Right ventricle myocardium inferior (tissue), 1 donor: ENCODE measurements at regions not wholly inside any gene's neighbourhood (a gene's known extent, or its start where the extent isn't known, plus 50 kb on each side); places are given as distances from the start of the nearest gene placed in this dataset.

ENCODE experiments used
- ATAC-seq: fragments of 200-7000 bp; cut with Tn5 transposase; one replicate; pipeline ENCODE4 v1.9.1; 2020; ENCODE audit warnings: mild to moderate bottlenecking, moderate library complexity
- DNase-seq: peaks from one replicate; pipeline ENCODE4 v3.0.0; 2021; ENCODE audit errors: missing footprints
- intact Hi-C: fragments of 100-400 bp; cut with DNase I; formaldehyde crosslinking; loops from one replicate; pipeline ENCODE4 v1.11.0; 2022
- donor health status: DM: no; HTN: yes; CAD: no; lungs with severe emphysema.

DNA sequence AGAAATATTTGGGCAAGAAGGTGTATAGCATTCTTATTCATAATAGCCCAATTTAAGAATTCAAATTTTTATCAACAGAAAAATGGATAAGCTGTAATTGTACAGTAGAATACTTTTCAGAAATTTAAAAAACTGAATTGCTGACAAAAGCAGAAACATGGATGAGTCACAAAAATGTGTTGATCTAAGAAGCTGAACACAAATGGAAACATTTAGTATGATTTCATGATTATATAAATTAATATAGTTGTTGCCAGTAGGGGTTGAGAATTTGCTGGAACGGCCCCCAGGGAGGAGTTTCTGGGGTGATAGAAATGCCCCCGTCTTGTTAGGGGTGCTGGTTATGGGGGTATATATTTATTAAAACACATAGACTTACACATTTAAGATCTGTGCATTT lies 179.1 kb downstream of the KLF6 start:
- intact Hi-C loops: no loop called here
- ATAC-seq (no peak), DNase-seq (no peak)

DNA sequence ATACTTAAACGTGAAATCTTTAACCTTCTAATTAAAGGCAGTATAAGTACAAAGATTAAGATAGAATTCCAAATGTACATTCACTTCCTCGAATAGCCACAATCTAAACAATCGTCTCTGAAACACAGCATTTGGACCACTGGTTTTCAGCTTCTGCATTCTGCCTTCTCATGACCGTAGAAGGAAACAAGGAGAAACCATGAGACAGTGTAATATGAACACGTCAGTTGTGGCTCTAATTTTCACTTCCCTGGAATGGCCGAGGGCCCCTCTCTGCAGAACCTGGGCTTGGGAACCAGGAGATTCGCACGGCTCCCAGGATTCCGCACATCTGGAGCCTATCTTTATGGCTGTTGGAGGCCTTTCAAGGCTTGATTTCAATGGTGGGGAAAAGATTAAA lies 189.3 kb downstream of the KLF6 start:
- DNase-seq (no peak), ATAC-seq (no peak)
- intact Hi-C loops: no loop called here

DNA sequence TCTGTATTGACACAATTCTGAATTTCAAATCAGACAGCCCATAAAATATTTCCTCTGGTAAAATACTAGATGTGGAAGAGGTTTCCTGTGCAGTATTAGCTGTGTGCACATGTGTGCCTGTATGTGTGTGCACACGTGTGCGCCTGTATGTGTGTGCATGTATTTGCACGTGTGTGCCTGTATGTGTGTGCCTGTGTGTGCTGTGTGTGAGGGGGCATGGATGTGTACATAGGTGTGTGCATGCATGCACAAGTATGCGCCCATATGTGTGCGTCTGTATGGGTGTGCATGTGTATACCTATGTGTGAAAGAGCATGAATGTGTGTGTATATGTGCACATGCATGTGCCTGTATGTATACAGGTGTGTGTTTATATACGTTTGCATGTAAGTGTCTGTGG lies 191.4 kb downstream of the KLF6 start:
- no peak for ATAC-seq

DNA sequence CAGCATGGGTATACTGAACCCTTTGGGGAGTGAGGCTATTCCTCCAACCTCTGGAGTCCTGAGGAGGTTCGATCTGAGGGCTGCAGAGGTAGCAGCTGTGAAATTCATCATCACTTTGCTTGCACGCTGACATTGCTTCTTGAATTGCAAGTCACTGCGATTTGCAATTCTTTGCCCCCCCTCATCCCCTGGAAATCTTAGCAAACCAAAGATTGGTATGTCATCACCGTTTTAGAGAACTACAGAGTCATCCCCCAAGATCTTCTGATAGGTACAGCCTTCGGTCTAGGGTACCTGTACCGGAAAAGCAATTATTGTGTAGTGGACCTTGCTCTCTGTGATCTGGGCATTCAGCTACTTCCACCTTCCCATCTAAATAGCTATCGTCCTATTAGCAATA lies 192.6 kb downstream of the KLF6 start:
- DNase-seq (no peak), ATAC-seq (no peak)
- intact Hi-C loops: no loop called here

More for the DNA sequence above, 191.4 kb downstream of the KLF6 start:
- DNase-seq: no peak
- intact Hi-C loops: no loop called here

DNA sequence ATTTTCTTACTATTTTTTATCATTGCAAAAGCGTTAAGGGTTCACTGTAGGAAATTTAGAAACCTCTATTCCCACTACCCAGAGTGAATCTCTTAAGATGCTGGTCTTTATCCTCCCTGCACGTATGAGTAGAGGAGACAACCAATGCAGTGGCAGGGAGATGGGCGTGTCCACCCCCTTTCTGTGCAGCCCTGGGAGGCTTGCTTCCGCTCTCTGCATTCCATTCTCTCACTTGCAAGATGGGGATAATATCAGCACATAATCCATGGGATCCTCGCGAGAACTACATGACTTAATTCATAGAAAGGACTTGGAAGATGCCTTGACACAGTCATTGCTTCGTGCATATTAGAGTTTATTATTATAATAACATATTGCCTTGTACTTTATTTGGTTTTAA lies 196.2 kb downstream of the KLF6 start:
- ATAC-seq (no peak), DNase-seq (no peak)
- intact Hi-C loops: no loop called here

DNA sequence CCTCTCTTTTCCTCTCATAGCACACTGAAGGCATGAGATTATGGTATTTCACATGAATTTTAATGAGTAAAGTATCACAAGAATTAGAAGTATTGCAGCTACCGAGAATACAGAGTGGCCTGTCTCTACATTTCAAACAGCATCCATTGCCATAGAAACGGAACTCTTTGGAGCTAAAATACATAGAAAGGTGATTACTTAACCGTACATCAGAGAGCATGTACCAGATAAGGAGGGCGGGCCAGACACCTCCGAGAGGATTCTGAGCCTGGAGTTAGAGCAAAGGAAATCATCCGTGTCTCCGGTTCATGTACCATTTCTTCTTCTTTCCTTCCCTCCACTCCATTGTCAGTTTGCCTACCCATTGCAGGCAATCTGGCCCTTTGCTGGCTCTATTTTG lies 196.7 kb downstream of the KLF6 start:
- intact Hi-C loops: no loop called here
- DNase-seq: no peak
- no peak for ATAC-seq

DNA sequence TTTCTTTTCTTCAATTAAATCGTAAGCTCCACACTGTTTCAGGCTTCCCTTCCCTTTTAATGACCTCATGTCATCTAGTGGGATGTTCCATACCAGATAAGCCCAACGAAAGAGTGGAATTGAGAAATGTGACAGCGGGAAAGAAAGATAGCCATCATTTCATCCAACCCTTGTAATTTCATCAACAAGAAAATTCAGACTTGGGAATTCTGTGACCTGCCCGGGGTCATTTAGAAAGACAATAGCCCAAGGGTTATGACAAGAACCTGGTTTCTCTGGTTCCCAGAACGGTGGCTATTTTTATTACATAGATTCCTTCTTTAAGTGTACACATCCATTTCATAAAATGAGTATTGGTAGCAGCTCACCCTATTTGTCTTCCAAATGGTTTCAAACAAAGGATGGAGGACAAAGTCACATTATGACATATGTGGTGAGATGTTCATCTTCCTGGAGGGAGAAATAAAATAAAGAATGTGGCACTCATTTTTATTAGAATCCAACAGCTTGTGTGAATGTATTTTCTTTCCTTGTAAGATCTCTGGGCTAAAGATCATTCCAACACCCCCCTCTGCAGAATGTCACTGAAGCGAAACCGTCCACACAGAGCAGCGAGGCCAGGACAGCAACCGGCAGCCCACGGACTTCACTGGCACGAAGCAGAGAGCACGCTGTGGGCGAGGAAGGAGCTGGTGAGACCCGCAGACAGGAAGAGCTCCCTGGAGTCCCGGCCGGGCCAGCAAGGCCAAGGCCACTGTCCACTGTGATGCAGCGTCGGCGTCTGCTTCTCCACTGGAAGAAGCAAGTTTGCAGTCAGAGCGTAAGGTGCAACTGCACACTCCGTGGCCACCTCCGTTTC lies 199.9 kb downstream of the KLF6 start:
- no peak for DNase-seq
- ATAC-seq: no peak
- intact Hi-C loops: no loop called here

DNA sequence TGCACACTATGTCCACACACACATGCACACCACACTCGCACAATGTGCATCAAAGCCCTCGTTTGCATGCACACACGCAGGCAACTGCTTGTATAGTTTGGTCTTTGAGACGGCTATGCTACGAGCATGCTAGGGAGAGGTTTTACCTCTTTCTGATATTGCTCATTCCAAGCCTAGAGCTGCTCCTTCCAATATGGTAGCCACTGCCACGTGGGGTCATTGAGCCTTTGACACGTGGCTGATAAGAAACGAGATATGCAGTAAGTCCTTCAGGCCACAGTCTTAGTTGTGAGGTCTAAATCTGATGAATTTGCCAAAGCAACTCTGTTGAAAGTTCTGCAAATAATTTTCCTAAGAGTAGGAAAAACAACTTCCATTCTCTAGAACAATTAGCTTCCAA lies 204.4 kb downstream of the KLF6 start:
- DNase-seq (no peak), ATAC-seq (no peak)
- intact Hi-C loops: no loop called here

DNA sequence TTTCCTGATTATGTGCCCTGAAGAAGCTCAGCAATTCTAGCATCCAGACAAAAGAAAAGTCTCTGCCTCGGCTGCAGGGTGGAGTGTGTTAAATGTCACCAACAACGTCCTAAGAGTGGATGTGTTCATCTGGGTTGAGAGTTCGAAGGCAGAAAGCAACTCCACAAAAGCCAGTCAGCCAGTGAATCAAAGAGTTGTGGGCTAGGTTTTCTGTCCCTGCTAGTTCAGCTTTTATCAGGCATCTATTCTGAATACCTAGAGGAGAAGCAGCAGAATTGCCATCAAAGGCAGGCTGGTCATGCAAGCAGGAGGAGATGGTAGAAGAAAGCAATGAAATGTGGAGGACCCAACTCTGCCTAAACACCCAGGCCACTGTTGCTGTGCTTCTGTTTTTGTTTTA lies 205.2 kb downstream of the KLF6 start:
- DNase-seq: no peak
- intact Hi-C loops: no loop called here
- ATAC-seq: no peak

DNA sequence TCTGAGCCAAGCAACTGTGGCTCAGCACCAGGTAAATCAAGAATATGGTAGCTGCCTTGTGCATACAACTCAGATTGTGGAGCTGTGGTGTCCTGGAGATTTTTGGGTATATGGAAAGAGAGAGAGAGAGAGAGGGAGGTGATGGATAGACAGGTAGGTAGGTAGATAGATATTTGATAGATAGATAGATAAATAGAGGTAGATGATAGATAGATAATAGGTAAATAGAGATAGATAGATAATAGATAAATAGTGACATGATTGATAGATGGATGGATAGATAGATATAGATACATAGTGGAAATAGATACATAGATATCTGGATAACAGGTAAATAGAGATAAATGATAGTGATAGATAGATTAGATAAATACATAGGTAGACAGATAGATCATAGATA lies 206.3 kb downstream of the KLF6 start:
- DNase-seq (no peak), ATAC-seq (no peak)
- intact Hi-C loops: no loop called here

DNA sequence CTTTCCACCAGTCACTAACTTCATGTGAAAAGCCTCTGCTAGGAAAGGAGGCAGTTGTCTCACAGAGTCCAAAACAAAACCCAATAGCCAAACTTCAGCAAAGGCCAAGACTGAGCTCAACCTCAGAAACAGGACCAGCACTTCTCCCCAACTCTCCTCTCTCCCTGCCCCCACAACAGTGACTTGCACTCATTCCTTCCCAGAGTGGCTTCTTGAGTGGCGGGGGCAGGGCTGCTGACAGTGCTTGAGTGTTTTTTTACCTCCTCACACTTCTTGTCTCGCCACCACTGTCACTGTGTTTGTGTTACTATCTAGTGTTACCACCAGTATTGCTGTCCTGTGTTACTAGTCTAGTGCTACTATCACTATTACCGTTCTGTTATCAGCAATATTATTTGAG lies 206.8 kb downstream of the KLF6 start:
- ATAC-seq: no peak
- DNase-seq: no peak
- intact Hi-C loops: no loop called here

DNA sequence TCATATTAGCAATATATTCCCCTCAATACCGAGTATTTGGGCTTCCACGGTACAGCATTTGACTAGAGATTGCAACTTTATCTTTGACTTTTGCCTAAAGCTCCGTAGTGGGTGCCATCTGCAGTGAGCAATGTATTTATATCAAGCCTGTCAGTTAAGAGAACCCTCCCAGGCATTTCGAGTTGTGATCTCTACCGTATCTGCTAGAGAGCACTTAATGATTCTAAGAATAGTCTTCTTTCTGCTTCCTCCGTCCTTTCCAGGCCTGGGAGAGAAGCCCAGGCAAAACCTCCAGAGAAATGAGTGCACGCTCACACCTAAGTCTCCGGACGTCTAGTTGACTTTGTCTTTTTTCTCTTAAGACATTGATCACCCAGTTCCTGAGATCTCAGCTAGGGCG lies 210.6 kb downstream of the KLF6 start:
- intact Hi-C loops: loop anchor here (2.0 to 5.0 kb wide), 4 partner anchors 48 to 1088 kb away; no protein-coding TSS in a partner anchor
- peak; percentile 83 for ATAC-seq
- DNase-seq: no peak

DNA sequence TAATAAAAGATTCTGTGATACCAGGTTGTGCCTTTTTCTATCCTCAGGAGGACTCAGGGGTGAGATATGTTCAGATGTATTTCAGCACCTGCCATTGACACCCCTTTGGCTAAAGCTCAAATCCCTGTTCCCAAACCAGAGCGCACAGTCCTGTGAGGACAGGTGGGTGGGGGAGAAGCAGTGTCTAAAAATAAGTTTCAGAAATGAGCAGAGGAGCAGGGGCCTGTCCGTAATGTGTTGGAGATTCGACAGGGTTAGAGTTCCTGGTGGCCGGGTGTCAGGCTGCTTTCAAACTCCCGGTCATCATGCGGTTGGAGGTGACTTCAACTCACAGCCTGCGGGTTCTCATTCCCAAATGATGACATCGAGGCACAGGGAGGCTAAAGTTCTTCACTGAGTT lies 211.5 kb downstream of the KLF6 start:
- ATAC-seq (peak; percentile 78), DNase-seq (no peak)
- intact Hi-C loops: loop anchor here (5.0 kb wide), 3 partner anchors 49 to 1089 kb away; no protein-coding TSS in a partner anchor

DNA sequence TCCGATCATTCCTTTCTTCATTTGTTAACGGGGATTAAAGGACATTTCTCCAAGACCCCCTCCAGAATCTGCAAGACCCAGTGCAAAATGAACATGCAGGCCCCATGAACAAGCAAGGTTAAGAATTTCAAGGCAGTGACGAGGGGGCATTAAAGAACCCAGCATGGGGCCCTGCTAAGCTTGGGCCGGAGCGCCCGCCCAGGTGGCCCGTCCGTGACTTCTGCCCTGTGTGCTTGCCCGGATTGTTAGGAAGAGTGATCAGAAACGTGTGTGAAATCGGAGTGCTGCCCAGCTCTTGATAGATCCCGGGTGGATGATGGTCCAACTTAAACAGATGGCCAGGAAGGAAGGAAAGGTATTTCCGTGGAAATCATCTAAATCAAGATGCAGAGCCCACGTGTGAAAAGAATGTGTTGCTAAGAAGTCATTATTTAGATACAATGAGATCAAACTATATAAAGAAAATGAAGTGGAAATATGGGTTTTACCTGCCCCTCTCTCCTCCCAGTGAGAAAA lies 213.6 kb downstream of the KLF6 start:
- DNase-seq: no peak
- ATAC-seq: no peak
- intact Hi-C loops: loop anchor here (5.0 kb wide), 3 partner anchors 51 to 1091 kb away; no protein-coding TSS in a partner anchor

DNA sequence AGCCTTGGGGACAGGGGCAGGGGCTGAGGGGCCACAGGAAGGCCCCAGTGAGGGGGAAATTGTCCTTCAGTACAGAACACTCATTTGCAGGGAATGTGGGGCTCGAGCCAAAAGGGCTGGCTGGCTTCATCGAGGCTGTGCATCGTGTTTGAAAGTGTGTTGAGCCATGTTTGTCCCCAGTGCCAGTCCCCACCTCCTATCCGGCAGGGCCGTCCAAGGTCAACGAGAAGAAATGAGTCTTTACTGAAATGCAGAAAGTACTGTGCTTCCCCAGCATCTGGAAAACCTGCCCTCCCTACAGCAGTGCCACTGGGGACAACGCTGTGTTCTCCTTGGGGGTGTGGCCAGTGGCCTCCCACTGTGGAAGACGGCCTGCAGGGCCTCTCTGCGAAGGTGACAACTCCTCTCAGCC lies 214.1 kb downstream of the KLF6 start:
- ATAC-seq: peak; percentile 41
- intact Hi-C loops: loop anchor here (5.0 kb wide), 3 partner anchors 51 to 1091 kb away; no protein-coding TSS in a partner anchor
- DNase-seq: no peak

DNA sequence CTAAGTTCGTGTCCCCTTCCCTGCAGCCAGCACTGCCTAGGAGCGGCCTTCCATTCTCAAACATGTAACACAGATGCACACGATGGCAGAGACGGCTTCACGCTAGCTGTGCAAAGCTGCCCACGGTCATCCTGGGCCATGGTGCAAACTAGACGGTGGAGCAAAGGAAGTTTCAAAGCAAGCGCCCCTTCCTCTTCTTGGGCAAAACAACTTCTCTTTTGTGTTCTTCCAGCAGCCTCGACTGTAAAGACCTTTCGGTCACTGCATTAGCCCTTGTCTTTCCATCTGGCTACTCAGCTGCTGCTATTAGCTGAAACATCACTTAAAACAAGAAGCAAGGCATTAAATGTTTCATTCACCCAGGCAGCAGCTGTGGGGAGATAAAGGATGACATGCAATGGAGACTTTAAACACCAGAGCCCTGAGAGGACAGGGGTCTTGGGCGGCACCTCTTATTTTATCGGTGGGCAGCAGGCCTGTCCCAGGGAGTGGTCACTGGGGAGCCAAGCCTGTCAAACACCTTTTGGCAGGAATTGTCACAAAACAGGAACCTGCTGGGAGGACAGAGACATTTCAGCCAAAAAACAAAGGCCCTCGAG lies 214.8 kb downstream of the KLF6 start:
- intact Hi-C loops: loop anchor here (5.0 kb wide), 3 partner anchors 52 to 1092 kb away; no protein-coding TSS in a partner anchor
- no peak for ATAC-seq
- DNase-seq: no peak

DNA sequence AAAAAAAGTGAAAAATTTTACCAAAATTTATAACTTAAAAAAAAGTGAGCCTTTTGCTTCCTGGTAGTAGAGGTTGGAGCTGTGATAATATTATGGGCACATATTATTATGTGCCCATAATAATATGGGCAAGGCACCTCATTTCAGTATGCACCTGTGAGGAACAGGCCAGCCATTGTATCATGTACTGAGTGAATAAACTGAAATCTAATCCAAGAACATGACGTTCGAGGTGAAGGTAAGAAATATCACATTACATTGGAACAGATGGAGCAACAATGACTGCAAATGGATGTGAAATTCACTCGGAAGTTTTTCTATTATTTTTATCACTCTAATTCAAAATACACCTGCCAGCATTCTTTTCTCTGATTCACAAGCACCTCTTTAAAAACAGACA lies 216.0 kb downstream of the KLF6 start:
- intact Hi-C loops: no loop called here
- DNase-seq (no peak), ATAC-seq (no peak)

DNA sequence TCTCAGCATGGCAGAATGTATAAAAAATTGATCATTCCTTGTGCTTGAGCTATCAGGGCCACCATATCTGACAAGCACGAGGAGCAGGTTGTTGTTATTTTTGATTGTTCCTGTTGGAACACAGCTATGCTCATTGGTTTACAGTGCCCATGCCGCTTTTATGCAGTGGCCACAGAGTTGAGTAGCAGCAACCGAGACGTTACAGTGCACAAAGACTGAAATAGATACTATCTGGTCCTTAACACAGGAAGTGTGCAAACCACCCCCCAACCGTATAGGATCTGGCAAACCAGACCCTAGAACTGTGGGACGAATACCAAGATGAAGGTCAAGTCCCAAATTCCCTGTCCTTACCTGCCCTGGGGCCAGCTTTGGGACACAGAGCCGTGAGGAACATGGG lies 216.6 kb downstream of the KLF6 start:
- no peak for ATAC-seq
- intact Hi-C loops: no loop called here
- DNase-seq: no peak

DNA sequence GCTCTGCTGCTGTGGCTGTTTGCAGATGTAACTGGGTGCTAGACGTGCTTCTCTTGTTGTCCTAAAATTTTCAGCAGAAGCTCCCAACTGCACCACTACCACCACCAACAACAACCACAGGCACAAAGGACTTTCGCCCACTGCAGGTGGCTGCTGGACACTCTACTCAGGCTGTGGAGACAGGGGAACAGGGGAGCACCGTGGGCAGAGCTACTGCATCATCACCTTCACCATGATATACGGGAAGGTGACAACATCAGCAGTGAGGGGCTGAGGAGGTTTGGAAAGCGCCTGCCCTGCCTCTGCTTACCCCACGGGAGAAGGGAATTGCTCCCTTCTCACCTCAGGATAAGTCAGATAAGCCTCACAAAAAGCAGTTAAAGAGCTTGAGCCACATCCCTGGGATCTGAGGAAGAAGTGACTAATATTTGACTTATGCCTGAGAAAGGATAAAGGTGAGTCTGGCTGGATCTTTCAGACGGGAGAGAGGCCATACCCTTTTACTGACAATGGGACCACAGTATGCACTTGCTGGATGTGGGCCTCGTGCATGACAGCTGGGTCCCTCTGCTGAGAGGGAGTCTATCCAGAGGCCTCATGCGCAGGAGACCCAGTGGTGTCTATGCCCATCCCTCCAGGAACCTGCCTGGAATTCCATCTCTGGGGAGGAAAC lies 217.6 kb downstream of the KLF6 start:
- DNase-seq: no peak
- intact Hi-C loops: no loop called here
- no peak for ATAC-seq

DNA sequence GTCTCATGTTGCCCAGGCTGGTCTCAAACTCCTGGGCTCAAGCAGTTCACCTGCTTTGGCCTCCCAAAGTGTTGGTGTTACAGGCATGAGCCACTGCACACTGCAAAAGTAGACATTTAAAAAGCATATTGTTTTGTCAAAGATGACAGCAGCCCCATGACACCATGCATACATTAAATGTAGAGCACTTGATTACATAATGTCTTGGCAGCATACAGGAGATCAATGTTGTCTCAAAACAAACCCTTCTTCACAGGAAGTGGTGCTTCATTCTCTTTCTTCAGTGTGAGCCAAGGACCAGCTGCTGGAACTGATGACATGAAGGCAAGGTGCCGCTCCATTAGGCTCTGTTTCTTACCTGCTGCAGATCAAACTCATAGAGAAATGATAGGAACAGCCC lies 218.4 kb downstream of the KLF6 start:
- ATAC-seq (no peak), DNase-seq (no peak)
- intact Hi-C loops: no loop called here
